ENCODE measurements at regions not wholly inside any gene's neighbourhood (a gene's known extent, or its start where the extent isn't known, plus 50 kb on each side); places are given as distances from the start of the nearest gene placed in this dataset.

- TF ChIP-seq EP300 (IDR thresholded peaks at IDR 0.05) (no peak), CTCF (IDR thresholded peaks at IDR 0.05) (no peak), POLR2A (IDR thresholded peaks at IDR 0.05) (no peak), POLR2AphosphoS5 (IDR thresholded peaks at IDR 0.05) (no peak)
- DNase-seq = no peak
- Histone ChIP-seq H3K36me3 (no peaks in the 10 kb centered on the region), H3K4me1 (no peaks in the 10 kb centered on the region), H3K4me3 (no peak overlapping the region), H3K27ac (no peak overlapping the region), H3K27me3 (no peaks in the 10 kb centered on the region), H3K9me3 (no peaks in the 10 kb centered on the region)
- 44 to 61% methylated on average over 2 of the region's 2 CpGs for WGBS, 2 donors
- intact Hi-C loops (cut with DNase I) = no loop called here
These were observed 752.3 kb upstream of the NDST4 start for GRCh38 chr4:115865736-115866135.

- no peaks in the 10 kb centered on the region for H3K9me3 ChIP-seq
- intact Hi-C loops (cut with DNase I) = no loop called here
- 81 to 89% methylated on average over 1 of the region's 1 CpG for WGBS, 2 donors
- TF ChIP-seq POLR2A (IDR thresholded peaks at IDR 0.05) (no peak), CTCF (IDR thresholded peaks at IDR 0.05) (no peak), EP300 (IDR thresholded peaks at IDR 0.05) (no peak), POLR2AphosphoS5 (IDR thresholded peaks at IDR 0.05) (no peak)
- no peak overlapping the region for H3K4me3 ChIP-seq
- H3K27me3 ChIP-seq = no peaks in the 10 kb centered on the region
- H3K36me3 ChIP-seq = no peaks in the 10 kb centered on the region
- no peaks in the 10 kb centered on the region for H3K4me1 ChIP-seq
- no peak overlapping the region for H3K27ac ChIP-seq
- DNase-seq = no peak
These were observed 739.3 kb upstream of the NDST4 start for GRCh38 chr4:115852767-115853091.

GRCh38 chr4:115851918-115852766 is 738.7 kb upstream of the NDST4 start:
- H3K27ac ChIP-seq = no peak overlapping the region
- no peaks in the 10 kb centered on the region for H3K27me3 ChIP-seq
- H3K4me3 ChIP-seq = no peak overlapping the region
- TF ChIP-seq CTCF (IDR thresholded peaks at IDR 0.05) = no peak
- no peak for TF ChIP-seq POLR2AphosphoS5 (IDR thresholded peaks at IDR 0.05)
- no peak for TF ChIP-seq EP300 (IDR thresholded peaks at IDR 0.05)
- TF ChIP-seq POLR2A (IDR thresholded peaks at IDR 0.05) = no peak
- no peaks in the 10 kb centered on the region for H3K9me3 ChIP-seq
- intact Hi-C loops (cut with DNase I) = no loop called here
- DNase-seq = no peak
- H3K36me3 ChIP-seq = no peaks in the 10 kb centered on the region
- WGBS, 2 donors = 21 to 31% methylated on average over 6 of the region's 6 CpGs
- no peaks in the 10 kb centered on the region for H3K4me1 ChIP-seq

GRCh38 chr4:115850799-115851509 is 737.5 kb upstream of the NDST4 start:
- no peaks in the 10 kb centered on the region for H3K27me3 ChIP-seq
- intact Hi-C loops (cut with DNase I) = no loop called here
- no peak for DNase-seq
- H3K9me3 ChIP-seq = no peaks in the 10 kb centered on the region
- H3K4me3 ChIP-seq = no peak overlapping the region
- H3K36me3 ChIP-seq = no peaks in the 10 kb centered on the region
- no peak overlapping the region for H3K27ac ChIP-seq
- TF ChIP-seq EP300 (IDR thresholded peaks at IDR 0.05) = no peak
- TF ChIP-seq CTCF (IDR thresholded peaks at IDR 0.05) = no peak
- TF ChIP-seq POLR2AphosphoS5 (IDR thresholded peaks at IDR 0.05) = no peak
- no peak for TF ChIP-seq POLR2A (IDR thresholded peaks at IDR 0.05)
- no peaks in the 10 kb centered on the region for H3K4me1 ChIP-seq
- WGBS, 2 donors = 79 to 80% methylated on average over 5 of the region's 5 CpGs

Measured in sigmoid colon (tissue), 6 donors.